Liver (tissue), 3 donors: ENCODE measurements at regions not wholly inside any gene's neighbourhood (a gene's known extent, or its start where the extent isn't known, plus 50 kb on each side); places are given as distances from the start of the nearest gene placed in this dataset.

Experiments used
- FOXA1 ChIP-seq: IDR thresholded peaks from 2 replicates; pipeline ENCODE4 v1.6.1; 2016; ENCODE audit warnings: antibody characterized with exemption
- GABPA ChIP-seq, 2 donors: IDR thresholded peaks in 1 of 2; conservative IDR thresholded peaks in 1 of 2; 2 replicates each; pipeline ENCODE4 v1.6.1; 2016; ENCODE audit warnings: antibody characterized with exemption in 2 of 2, mild to moderate bottlenecking in 1 of 2, moderate library complexity in 1 of 2
- SP1 ChIP-seq: IDR thresholded peaks from 2 replicates; pipeline ENCODE4 v1.6.1; 2018; ENCODE audit warnings: antibody characterized with exemption, mild to moderate bottlenecking
- TAF1 ChIP-seq: conservative IDR thresholded peaks from 2 replicates; pipeline ENCODE4 v1.6.1; 2016; ENCODE audit warnings: antibody characterized with exemption, mild to moderate bottlenecking
- TF ChIP-seq, protein P1 (sequence below): fragments of 150-350 bp; IDR thresholded peaks from 2 replicates; pipeline ENCODE4 v1.5.1; 2017; ENCODE audit warnings: improper control_type of control experiment, low read depth, low read length; ENCODE audit not compliant: missing input control
- TF ChIP-seq, protein P2 (sequence below): IDR thresholded peaks from 2 replicates; pipeline ENCODE4 v1.6.1; 2016; ENCODE audit warnings: antibody characterized with exemption
- donor health status: healthy.
- donor health status: healthy.

- no peak for TF ChIP-seq SP1
- TF ChIP-seq, protein P1, sequence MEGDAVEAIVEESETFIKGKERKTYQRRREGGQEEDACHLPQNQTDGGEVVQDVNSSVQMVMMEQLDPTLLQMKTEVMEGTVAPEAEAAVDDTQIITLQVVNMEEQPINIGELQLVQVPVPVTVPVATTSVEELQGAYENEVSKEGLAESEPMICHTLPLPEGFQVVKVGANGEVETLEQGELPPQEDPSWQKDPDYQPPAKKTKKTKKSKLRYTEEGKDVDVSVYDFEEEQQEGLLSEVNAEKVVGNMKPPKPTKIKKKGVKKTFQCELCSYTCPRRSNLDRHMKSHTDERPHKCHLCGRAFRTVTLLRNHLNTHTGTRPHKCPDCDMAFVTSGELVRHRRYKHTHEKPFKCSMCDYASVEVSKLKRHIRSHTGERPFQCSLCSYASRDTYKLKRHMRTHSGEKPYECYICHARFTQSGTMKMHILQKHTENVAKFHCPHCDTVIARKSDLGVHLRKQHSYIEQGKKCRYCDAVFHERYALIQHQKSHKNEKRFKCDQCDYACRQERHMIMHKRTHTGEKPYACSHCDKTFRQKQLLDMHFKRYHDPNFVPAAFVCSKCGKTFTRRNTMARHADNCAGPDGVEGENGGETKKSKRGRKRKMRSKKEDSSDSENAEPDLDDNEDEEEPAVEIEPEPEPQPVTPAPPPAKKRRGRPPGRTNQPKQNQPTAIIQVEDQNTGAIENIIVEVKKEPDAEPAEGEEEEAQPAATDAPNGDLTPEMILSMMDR = no peak
- no peak for TF ChIP-seq GABPA (IDR thresholded peaks at IDR 0.05 in 1 of 2, conservative IDR thresholded peaks at IDR 0.05 in 1 of 2)
- TF ChIP-seq TAF1 = no peak
- no peak for TF ChIP-seq FOXA1
- TF ChIP-seq, protein P2, sequence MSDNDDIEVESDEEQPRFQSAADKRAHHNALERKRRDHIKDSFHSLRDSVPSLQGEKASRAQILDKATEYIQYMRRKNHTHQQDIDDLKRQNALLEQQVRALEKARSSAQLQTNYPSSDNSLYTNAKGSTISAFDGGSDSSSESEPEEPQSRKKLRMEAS = no peak
These were observed 387.3 kb upstream of the RARB start for GRCh38 chr3:25040748-25041147.
